Panc1 (cell line): ENCODE measurements at regions not wholly inside any gene's neighbourhood (a gene's known extent, or its start where the extent isn't known, plus 50 kb on each side); places are given as distances from the start of the nearest gene placed in this dataset.
"Not testable (repeated sequence)": the region's sequence is repeated elsewhere in the genome, so short reads cannot be mapped to it uniquely, and the experiment has no call there.

Experiments
- ATAC-seq: fragments of 200-7000 bp; cut with Tn5 transposase; 2 replicates; pipeline ENCODE4 v1.9.1; 2020; ENCODE audit warnings: mild to moderate bottlenecking, moderate library complexity
- BruUV-seq: library from RNA; stranded (reverse); fragments of 400-500 nt; replicated peaks from 2 replicates; lab custom pipeline; 2021; lab: Mats Ljungman, UMichigan
- CTCF ChIA-PET: fragments of 300-600 bp; sonication (Branson Sonifier 250); formaldehyde crosslinking; loops from one replicate; lab custom pipeline; 2022; ENCODE audit warnings: antibody characterized with exemption; lab: Charles Lee
- POLR2A ChIA-PET: fragments of 300-600 bp; sonication (Branson Sonifier 250); formaldehyde crosslinking; loops from one replicate; lab custom pipeline; 2022; ENCODE audit warnings: antibody characterized with exemption; lab: Charles Lee
- DNase-seq: peaks from one replicate; pipeline ENCODE4 v3.0.0-alpha.2; 2010; ENCODE audit warnings: low read depth, low spot score
- H3K27ac ChIP-seq: 2 replicates; pipeline ENCODE4 v1.5.1; 2011; ENCODE audit warnings: mild to moderate bottlenecking, low read length, inconsistent platforms
- H3K27me3 ChIP-seq: fragments of 200-500 bp; sonication (Bioruptor generic); 2 replicates; pipeline ENCODE4 v1.6.0; 2014; ENCODE audit warnings: low read length, inconsistent platforms; ENCODE audit not compliant: control insufficient read depth, insufficient read depth
- H3K36me3 ChIP-seq: fragments of 200-500 bp; sonication (Bioruptor generic); 2 replicates; pipeline ENCODE4 v1.5.1; 2014; ENCODE audit warnings: inconsistent platforms, mild to moderate bottlenecking, low read length, moderate library complexity; ENCODE audit not compliant: control insufficient read depth, insufficient read depth
- H3K4me1 ChIP-seq: 2 replicates; pipeline ENCODE4 v1.5.1; 2011; ENCODE audit warnings: inconsistent platforms, mild to moderate bottlenecking, low read length, moderate library complexity; ENCODE audit not compliant: control insufficient read depth, insufficient read depth
- H3K4me3 ChIP-seq, 2 experiments: 2 replicates each; pipeline ENCODE4 v1.5.1; 2011 to 2012; ENCODE audit warnings: low read depth in 2 of 2, low read length in 2 of 2, mild to moderate bottlenecking in 2 of 2, inconsistent platforms in 1 of 2, moderate library complexity in 1 of 2
- H3K9me3 ChIP-seq: fragments of 200-500 bp; sonication (Bioruptor generic); 2 replicates; pipeline ENCODE4 v1.5.1; 2014; ENCODE audit warnings: low read depth, mild to moderate bottlenecking, inconsistent platforms, low read length, moderate library complexity; ENCODE audit not compliant: control insufficient read depth, insufficient read depth
- CTCF ChIP-seq: fragments of 450-650 bp; IDR thresholded peaks from 2 replicates; pipeline ENCODE4 v1.5.1; 2017; ENCODE audit warnings: mild to moderate bottlenecking
- POLR2AphosphoS5 ChIP-seq: IDR thresholded peaks from 2 replicates; pipeline ENCODE4 v1.6.1; 2012; ENCODE audit warnings: mild to moderate bottlenecking, low read depth, low read length, moderate library complexity
- SIN3A ChIP-seq: IDR thresholded peaks from 2 replicates; pipeline ENCODE4 v1.6.1; 2012; ENCODE audit warnings: low read depth, mild to moderate bottlenecking, low read length, moderate library complexity, borderline replicate concordance; ENCODE audit not compliant: insufficient read depth
- TCF7L2 ChIP-seq: IDR thresholded peaks from 2 replicates; pipeline ENCODE4 v1.6.1; 2011; ENCODE audit warnings: mild to moderate bottlenecking, low read depth, low read length, inconsistent platforms
- in situ Hi-C: cut with HindIII; loops from 2 replicates; pipeline ENCODE4 v1.10.0; 2016; ENCODE audit warnings: low sequenced_read_pairs, low pct_unique_long_range_greater_than_20kb
- intact Hi-C: fragments of 100-400 bp; cut with micrococcal nuclease; formaldehyde crosslinking; loops from one replicate; pipeline ENCODE4 v1.10.0; 2022; ENCODE audit not compliant: unreplicated experiment
- TF ChIP-seq, protein P1 (sequence below), 2 experiments: IDR thresholded peaks; 2 replicates each; pipeline ENCODE4 v1.6.1; 2011 to 2012; ENCODE audit warnings: low read depth in 2 of 2, control low read depth in 1 of 2, low read length in 1 of 2, mild to moderate bottlenecking in 1 of 2, moderate library complexity in 1 of 2; ENCODE audit not compliant: insufficient read depth in 1 of 2

DNA sequence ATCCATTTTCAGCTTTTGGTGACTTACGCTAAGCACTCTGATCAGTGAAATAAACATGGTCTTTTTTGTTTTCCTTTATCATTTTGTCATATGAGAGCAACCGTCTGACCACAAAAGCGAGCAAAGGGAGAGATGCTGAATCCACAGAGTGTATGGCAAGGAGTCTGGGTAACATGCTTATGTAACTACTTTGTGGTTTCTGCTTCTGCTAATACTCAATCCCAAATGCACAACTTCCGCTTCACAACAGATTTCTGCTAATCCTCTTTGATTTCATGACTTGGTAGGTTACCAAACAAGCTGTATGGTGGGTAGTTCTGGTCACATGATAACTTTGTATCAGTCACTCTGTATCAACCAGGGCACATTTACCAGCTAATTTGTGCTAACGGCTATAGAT lies 908.4 kb upstream of the CRIM1 start:
- TF ChIP-seq, protein P1, sequence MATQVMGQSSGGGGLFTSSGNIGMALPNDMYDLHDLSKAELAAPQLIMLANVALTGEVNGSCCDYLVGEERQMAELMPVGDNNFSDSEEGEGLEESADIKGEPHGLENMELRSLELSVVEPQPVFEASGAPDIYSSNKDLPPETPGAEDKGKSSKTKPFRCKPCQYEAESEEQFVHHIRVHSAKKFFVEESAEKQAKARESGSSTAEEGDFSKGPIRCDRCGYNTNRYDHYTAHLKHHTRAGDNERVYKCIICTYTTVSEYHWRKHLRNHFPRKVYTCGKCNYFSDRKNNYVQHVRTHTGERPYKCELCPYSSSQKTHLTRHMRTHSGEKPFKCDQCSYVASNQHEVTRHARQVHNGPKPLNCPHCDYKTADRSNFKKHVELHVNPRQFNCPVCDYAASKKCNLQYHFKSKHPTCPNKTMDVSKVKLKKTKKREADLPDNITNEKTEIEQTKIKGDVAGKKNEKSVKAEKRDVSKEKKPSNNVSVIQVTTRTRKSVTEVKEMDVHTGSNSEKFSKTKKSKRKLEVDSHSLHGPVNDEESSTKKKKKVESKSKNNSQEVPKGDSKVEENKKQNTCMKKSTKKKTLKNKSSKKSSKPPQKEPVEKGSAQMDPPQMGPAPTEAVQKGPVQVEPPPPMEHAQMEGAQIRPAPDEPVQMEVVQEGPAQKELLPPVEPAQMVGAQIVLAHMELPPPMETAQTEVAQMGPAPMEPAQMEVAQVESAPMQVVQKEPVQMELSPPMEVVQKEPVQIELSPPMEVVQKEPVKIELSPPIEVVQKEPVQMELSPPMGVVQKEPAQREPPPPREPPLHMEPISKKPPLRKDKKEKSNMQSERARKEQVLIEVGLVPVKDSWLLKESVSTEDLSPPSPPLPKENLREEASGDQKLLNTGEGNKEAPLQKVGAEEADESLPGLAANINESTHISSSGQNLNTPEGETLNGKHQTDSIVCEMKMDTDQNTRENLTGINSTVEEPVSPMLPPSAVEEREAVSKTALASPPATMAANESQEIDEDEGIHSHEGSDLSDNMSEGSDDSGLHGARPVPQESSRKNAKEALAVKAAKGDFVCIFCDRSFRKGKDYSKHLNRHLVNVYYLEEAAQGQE (IDR thresholded peaks at IDR 0.05; ENCODE audit: insufficient read depth in 1 of 2, low read depth in 2 of 2, low read length in 1 of 2), result no peak
- TF ChIP-seq SIN3A (no peak), CTCF (no peak), POLR2AphosphoS5 (no peak), TCF7L2 (no peak)
- no peaks in the 10 kb centered on the region for H3K36me3 ChIP-seq
- ChIA-PET CTCF (no interaction called here), POLR2A (no interaction called here)
- ATAC-seq, result no peak
- H3K27me3 ChIP-seq, result no peaks in the 10 kb centered on the region
- no peak for DNase-seq
- no peak overlapping the region for H3K4me3 ChIP-seq
- intact Hi-C loops (no loop called here), in situ Hi-C loops (no loop called here)
- BruUV-seq, result no TSS peak
- no peaks in the 10 kb centered on the region for H3K4me1 ChIP-seq
- no peak overlapping the region for H3K27ac ChIP-seq
- H3K9me3 ChIP-seq, result no peaks in the 10 kb centered on the region

- TF ChIP-seq, protein P1 (IDR thresholded peaks at IDR 0.05; ENCODE audit: insufficient read depth in 1 of 2, low read depth in 2 of 2, low read length in 1 of 2), result no peak
- TF ChIP-seq POLR2AphosphoS5, result no peak
- no peak for TF ChIP-seq TCF7L2
- TF ChIP-seq CTCF, result no peak
- no peak for TF ChIP-seq SIN3A
- ATAC-seq (no peak), DNase-seq (no peak)
- no peaks in the 10 kb centered on the region for H3K9me3 ChIP-seq
- H3K27ac ChIP-seq, result no peak overlapping the region
- no peaks in the 10 kb centered on the region for H3K27me3 ChIP-seq
- no peaks in the 10 kb centered on the region for H3K36me3 ChIP-seq
- ChIA-PET POLR2A (no interaction called here), CTCF (no interaction called here)
- intact Hi-C loops, result no loop called here
- no peaks in the 10 kb centered on the region for H3K4me1 ChIP-seq
- in situ Hi-C loops, result no loop called here
- no TSS peak for BruUV-seq
- H3K4me3 ChIP-seq, result no peak overlapping the region
Observed at GRCh38 chr2:35443087-35443486, 912.5 kb upstream of the CRIM1 start.

GRCh38 chr2:35441575-35441974 lies 914.0 kb upstream of the CRIM1 start:
- H3K9me3 ChIP-seq, ATAC-seq, in situ Hi-C loops, POLR2A ChIA-PET, BruUV-seq, H3K27me3 ChIP-seq, DNase-seq, H3K36me3 ChIP-seq, H3K27ac ChIP-seq, intact Hi-C loops, CTCF ChIA-PET, H3K4me3 ChIP-seq, H3K4me1 ChIP-seq: not testable (repeated sequence)

GRCh38 chr2:35440308-35440707 lies 915.3 kb upstream of the CRIM1 start:
- H3K27me3 ChIP-seq, ATAC-seq, DNase-seq, POLR2A ChIA-PET, H3K36me3 ChIP-seq, H3K4me1 ChIP-seq, in situ Hi-C loops, H3K4me3 ChIP-seq, H3K9me3 ChIP-seq, H3K27ac ChIP-seq, BruUV-seq, intact Hi-C loops, CTCF ChIA-PET: not testable (repeated sequence)
